ENCODE measurements at regions not wholly inside any gene's neighbourhood (a gene's known extent, or its start where the extent isn't known, plus 50 kb on each side); places are given as distances from the start of the nearest gene placed in this dataset.
"Not testable (repeated sequence)": the region's sequence is repeated elsewhere in the genome, so short reads cannot be mapped to it uniquely, and the experiment has no call there.

- Mint-ChIP-seq H3K27me3 (ENCODE audit: unreplicated experiment) (no peaks in the 10 kb centered on the region), H3K36me3 (ENCODE audit: low read depth, unreplicated experiment) (no peaks in the 10 kb centered on the region), H3K4me1 (ENCODE audit: unreplicated experiment) (no peaks in the 10 kb centered on the region), H3K9me3 (ENCODE audit: unreplicated experiment) (no peaks in the 10 kb centered on the region), H3K27ac (ENCODE audit: unreplicated experiment) (no peak overlapping the region), H3K4me3 (ENCODE audit: unreplicated experiment) (no peak overlapping the region)
- no peak for DNase-seq (ENCODE audit: low spot score)
- no peak for TF ChIP-seq CTCF (IDR thresholded peaks at IDR 0.05; ENCODE audit: unreplicated experiment)
Observed at GRCh38 chr9:75454043-75454442, 365.7 kb downstream of the OSTF1 start.

GRCh38 chr9:75454891-75455290 is 366.6 kb downstream of the OSTF1 start:
- H3K27me3 Mint-ChIP-seq (ENCODE audit: unreplicated experiment), result no peaks in the 10 kb centered on the region
- H3K9me3 Mint-ChIP-seq (ENCODE audit: unreplicated experiment), result no peaks in the 10 kb centered on the region
- no peak for DNase-seq (ENCODE audit: low spot score)
- no peak for TF ChIP-seq CTCF (IDR thresholded peaks at IDR 0.05; ENCODE audit: unreplicated experiment)
- H3K4me3 Mint-ChIP-seq (ENCODE audit: unreplicated experiment), result no peak overlapping the region
- H3K36me3 Mint-ChIP-seq (ENCODE audit: low read depth, unreplicated experiment), result no peaks in the 10 kb centered on the region
- no peak overlapping the region for H3K27ac Mint-ChIP-seq (ENCODE audit: unreplicated experiment)
- no peaks in the 10 kb centered on the region for H3K4me1 Mint-ChIP-seq (ENCODE audit: unreplicated experiment)

- Mint-ChIP-seq H3K4me3 (ENCODE audit: unreplicated experiment) (no peak overlapping the region), H3K4me1 (ENCODE audit: unreplicated experiment) (no peaks in the 10 kb centered on the region), H3K27me3 (ENCODE audit: unreplicated experiment) (no peaks in the 10 kb centered on the region), H3K27ac (ENCODE audit: unreplicated experiment) (no peak overlapping the region), H3K36me3 (ENCODE audit: low read depth, unreplicated experiment) (no peaks in the 10 kb centered on the region), H3K9me3 (ENCODE audit: unreplicated experiment) (no peaks in the 10 kb centered on the region)
- DNase-seq (ENCODE audit: low spot score), result no peak
- no peak for TF ChIP-seq CTCF (IDR thresholded peaks at IDR 0.05; ENCODE audit: unreplicated experiment)
Observed at GRCh38 chr9:75455444-75455921, 367.2 kb downstream of the OSTF1 start.

GRCh38 chr9:75456698-75457097 is 368.4 kb downstream of the OSTF1 start:
- Mint-ChIP-seq H3K4me1 (ENCODE audit: unreplicated experiment) (no peaks in the 10 kb centered on the region), H3K36me3 (ENCODE audit: low read depth, unreplicated experiment) (no peaks in the 10 kb centered on the region), H3K4me3 (ENCODE audit: unreplicated experiment) (no peak overlapping the region), H3K27ac (ENCODE audit: unreplicated experiment) (no peak overlapping the region), H3K9me3 (ENCODE audit: unreplicated experiment) (no peaks in the 10 kb centered on the region), H3K27me3 (ENCODE audit: unreplicated experiment) (no peaks in the 10 kb centered on the region)
- TF ChIP-seq CTCF (IDR thresholded peaks at IDR 0.05; ENCODE audit: unreplicated experiment), result no peak
- no peak for DNase-seq (ENCODE audit: low spot score)

GRCh38 chr9:75457474-75458011 is 369.2 kb downstream of the OSTF1 start:
- TF ChIP-seq CTCF (IDR thresholded peaks at IDR 0.05; ENCODE audit: unreplicated experiment), result no peak
- H3K27me3 Mint-ChIP-seq (ENCODE audit: unreplicated experiment), result no peaks in the 10 kb centered on the region
- DNase-seq (ENCODE audit: low spot score), result no peak
- no peaks in the 10 kb centered on the region for H3K36me3 Mint-ChIP-seq (ENCODE audit: low read depth, unreplicated experiment)
- H3K4me3 Mint-ChIP-seq (ENCODE audit: unreplicated experiment), result no peak overlapping the region
- no peaks in the 10 kb centered on the region for H3K9me3 Mint-ChIP-seq (ENCODE audit: unreplicated experiment)
- no peaks in the 10 kb centered on the region for H3K4me1 Mint-ChIP-seq (ENCODE audit: unreplicated experiment)
- no peak overlapping the region for H3K27ac Mint-ChIP-seq (ENCODE audit: unreplicated experiment)

- H3K27me3 Mint-ChIP-seq (ENCODE audit: unreplicated experiment); H3K4me1 Mint-ChIP-seq (ENCODE audit: unreplicated experiment); H3K36me3 Mint-ChIP-seq (ENCODE audit: low read depth, unreplicated experiment); H3K9me3 Mint-ChIP-seq (ENCODE audit: unreplicated experiment); H3K4me3 Mint-ChIP-seq (ENCODE audit: unreplicated experiment); DNase-seq (ENCODE audit: low spot score); H3K27ac Mint-ChIP-seq (ENCODE audit: unreplicated experiment): not testable (repeated sequence)
Observed at GRCh38 chr9:75459311-75459710, 371.0 kb downstream of the OSTF1 start.

Measured in endothelial cell (in vitro differentiated cells).